ENCODE measurements at regions not wholly inside any gene's neighbourhood (a gene's known extent, or its start where the extent isn't known, plus 50 kb on each side); places are given as distances from the start of the nearest gene placed in this dataset.

- TF ChIP-seq CTCF (conservative IDR thresholded peaks at IDR 0.05) (no peak), ZFX (IDR thresholded peaks at IDR 0.05) (no peak)
Observed at GRCh38 chr6:24053057-24053456, 73.0 kb upstream of the NRSN1 start.
